ENCODE measurements at regions not wholly inside any gene's neighbourhood (a gene's known extent, or its start where the extent isn't known, plus 50 kb on each side); places are given as distances from the start of the nearest gene placed in this dataset.

- no peak for TF ChIP-seq POLR2AphosphoS5 (IDR thresholded peaks at IDR 0.05; ENCODE audit: low read depth)
- TF ChIP-seq REST (IDR thresholded peaks at IDR 0.05; ENCODE audit: insufficient replicate concordance, low read depth) = no peak
- TF ChIP-seq SPI1 (IDR thresholded peaks at IDR 0.05; ENCODE audit: borderline replicate concordance, low read depth) = no peak
- no peak for TF ChIP-seq CTCF (IDR thresholded peaks at IDR 0.05; ENCODE audit: insufficient read depth, low read length)
- TF ChIP-seq GABPA (IDR thresholded peaks at IDR 0.05; ENCODE audit: low read depth) = no peak
- Histone ChIP-seq H3K4me3 (replicated peaks; ENCODE audit: insufficient read depth, low read length) (no peak overlapping the region), H3K27me3 (ENCODE audit: insufficient read depth, poor library complexity, severe bottlenecking) (no peaks in the 10 kb centered on the region), H3K27ac (replicated peaks) (no peak overlapping the region)
- DNase-seq (ENCODE audit: low read depth in 1 of 2, low spot score in 1 of 2) = no peak
These were observed 256.7 kb downstream of the PARP8 start for GRCh38 chr5:50922942-50923767.

- no peak overlapping the region for H3K27ac ChIP-seq (replicated peaks)
- no peak overlapping the region for H3K4me3 ChIP-seq (replicated peaks; ENCODE audit: insufficient read depth, low read length)
- no peak for DNase-seq (ENCODE audit: low read depth in 1 of 2, low spot score in 1 of 2)
- H3K27me3 ChIP-seq (ENCODE audit: insufficient read depth, poor library complexity, severe bottlenecking) = no peaks in the 10 kb centered on the region
- TF ChIP-seq POLR2AphosphoS5 (IDR thresholded peaks at IDR 0.05; ENCODE audit: low read depth) = no peak
- no peak for TF ChIP-seq REST (IDR thresholded peaks at IDR 0.05; ENCODE audit: insufficient replicate concordance, low read depth)
- no peak for TF ChIP-seq CTCF (IDR thresholded peaks at IDR 0.05; ENCODE audit: insufficient read depth, low read length)
- TF ChIP-seq SPI1 (IDR thresholded peaks at IDR 0.05; ENCODE audit: borderline replicate concordance, low read depth) = no peak
- no peak for TF ChIP-seq GABPA (IDR thresholded peaks at IDR 0.05; ENCODE audit: low read depth)
These were observed 257.5 kb downstream of the PARP8 start for GRCh38 chr5:50923768-50924494.

- no peak for TF ChIP-seq GABPA (IDR thresholded peaks at IDR 0.05; ENCODE audit: low read depth)
- no peak for TF ChIP-seq SPI1 (IDR thresholded peaks at IDR 0.05; ENCODE audit: borderline replicate concordance, low read depth)
- no peak for TF ChIP-seq REST (IDR thresholded peaks at IDR 0.05; ENCODE audit: insufficient replicate concordance, low read depth)
- Histone ChIP-seq H3K27ac (replicated peaks) (no peak overlapping the region), H3K4me3 (replicated peaks; ENCODE audit: insufficient read depth, low read length) (no peak overlapping the region), H3K27me3 (ENCODE audit: insufficient read depth, poor library complexity, severe bottlenecking) (no peaks in the 10 kb centered on the region)
- DNase-seq (ENCODE audit: low read depth in 1 of 2, low spot score in 1 of 2) = no peak
These were observed 261.5 kb downstream of the PARP8 start for GRCh38 chr5:50927953-50928352.
